Stimulated activated CD8-positive, alpha-beta memory T cell treated with anti-CD3 and anti-CD28 coated beads, Interleukin-7, amount 100 ng/mL, for 1 hour (primary cell): ENCODE measurements at regions not wholly inside any gene's neighbourhood (a gene's known extent, or its start where the extent isn't known, plus 50 kb on each side); places are given as distances from the start of the nearest gene placed in this dataset.

Source experiments
- DNase-seq, 2 donors: peaks; one replicate each; pipeline ENCODE4 v3.0.0-alpha.2; 2020; ENCODE audit warnings: low read depth in 2 of 2

GRCh38 chr6:20313051-20313450, 88.6 kb upstream of the E2F3 start:
- DNase-seq, result no peak

GRCh38 chr6:20313960-20314530, 87.6 kb upstream of the E2F3 start:
- no peak for DNase-seq

- no peak for DNase-seq
Observed at GRCh38 chr6:20314866-20315845, 86.5 kb upstream of the E2F3 start.

GRCh38 chr6:20317430-20317829, 84.2 kb upstream of the E2F3 start:
- DNase-seq, result no peak

GRCh38 chr6:20318851-20319387, 82.8 kb upstream of the E2F3 start:
- no peak for DNase-seq

GRCh38 chr6:20319520-20320357, 81.9 kb upstream of the E2F3 start:
- peak; percentile 28 to 31 for DNase-seq

- no peak for DNase-seq
Observed at GRCh38 chr6:20325641-20326421, 75.8 kb upstream of the E2F3 start.

- no peak for DNase-seq
Observed at GRCh38 chr6:20326422-20326728, 75.3 kb upstream of the E2F3 start.

- no peak for DNase-seq
Observed at GRCh38 chr6:20327141-20327540, 74.5 kb upstream of the E2F3 start.

- no peak for DNase-seq
Observed at GRCh38 chr6:20328266-20328923, 73.3 kb upstream of the E2F3 start.

GRCh38 chr6:20328924-20329300, 72.8 kb upstream of the E2F3 start:
- no peak for DNase-seq

- no peak for DNase-seq
Observed at GRCh38 chr6:20331042-20331441, 70.6 kb upstream of the E2F3 start.

GRCh38 chr6:20331625-20332024, 70.1 kb upstream of the E2F3 start:
- DNase-seq, result no peak

GRCh38 chr6:20332441-20333006, 69.2 kb upstream of the E2F3 start:
- no peak for DNase-seq

- DNase-seq, result no peak
Observed at GRCh38 chr6:20333721-20334269, 67.9 kb upstream of the E2F3 start.

- DNase-seq, result no peak
Observed at GRCh38 chr6:20334334-20334733, 67.3 kb upstream of the E2F3 start.

- DNase-seq, result no peak
Observed at GRCh38 chr6:20334962-20335361, 66.7 kb upstream of the E2F3 start.

GRCh38 chr6:20335872-20336271, 65.8 kb upstream of the E2F3 start:
- no peak for DNase-seq

GRCh38 chr6:20338156-20338555, 63.5 kb upstream of the E2F3 start:
- no peak for DNase-seq
